ENCODE measurements at regions not wholly inside any gene's neighbourhood (a gene's known extent, or its start where the extent isn't known, plus 50 kb on each side); places are given as distances from the start of the nearest gene placed in this dataset.

GRCh38 chr10:9275861-9276260 is 1221.4 kb downstream of the GATA3 start:
- intact Hi-C loops (cut with DNase I), result no loop called here
- no peaks in the 10 kb centered on the region for H3K9me3 ChIP-seq
- H3K4me1 ChIP-seq, result no peaks in the 10 kb centered on the region
- DNase-seq, result no peak
- TF ChIP-seq POLR2A (IDR thresholded peaks at IDR 0.05) (no peak), CTCF (IDR thresholded peaks at IDR 0.05) (no peak)
- 61 to 72% methylated on average over 2 of the region's 2 CpGs for WGBS, 2 donors
- peaks cover 0 to 7% (median 0%) of the 10 kb centered on the region in 4 donors for H3K27me3 ChIP-seq
- H3K27ac ChIP-seq, result no peak overlapping the region
- no peak overlapping the region for H3K4me3 ChIP-seq
- no peaks in the 10 kb centered on the region for H3K36me3 ChIP-seq

GRCh38 chr10:9285690-9286089 is 1231.2 kb downstream of the GATA3 start:
- H3K36me3 ChIP-seq, result no peaks in the 10 kb centered on the region
- no peak for TF ChIP-seq CTCF (IDR thresholded peaks at IDR 0.05)
- TF ChIP-seq POLR2A (IDR thresholded peaks at IDR 0.05), result no peak
- H3K27me3 ChIP-seq, result peaks cover 0 to 5% (median 0%) of the 10 kb centered on the region in 4 donors
- intact Hi-C loops (cut with DNase I), result no loop called here
- H3K4me1 ChIP-seq, result no peaks in the 10 kb centered on the region
- no peak overlapping the region for H3K4me3 ChIP-seq
- H3K27ac ChIP-seq, result no peak overlapping the region
- H3K9me3 ChIP-seq, result no peaks in the 10 kb centered on the region
- WGBS, 2 donors, result 62 to 65% methylated on average over 7 of the region's 7 CpGs
- no peak for DNase-seq

- H3K27ac ChIP-seq, result no peak overlapping the region
- DNase-seq, result no peak
- no peaks in the 10 kb centered on the region for H3K36me3 ChIP-seq
- TF ChIP-seq CTCF (IDR thresholded peaks at IDR 0.05) (no peak), POLR2A (IDR thresholded peaks at IDR 0.05) (no peak)
- 67 to 85% methylated on average over 1 of the region's 1 CpG for WGBS, 2 donors
- no peaks in the 10 kb centered on the region for H3K9me3 ChIP-seq
- no peaks in the 10 kb centered on the region for H3K27me3 ChIP-seq
- H3K4me1 ChIP-seq, result no peaks in the 10 kb centered on the region
- no peak overlapping the region for H3K4me3 ChIP-seq
- intact Hi-C loops (cut with DNase I), result no loop called here
Measured at GRCh38 chr10:9289811-9290210, 1235.3 kb downstream of the GATA3 start.

- intact Hi-C loops (cut with DNase I), result no loop called here
- Histone ChIP-seq H3K27ac (no peak overlapping the region), H3K27me3 (no peaks in the 10 kb centered on the region), H3K4me1 (no peaks in the 10 kb centered on the region), H3K9me3 (no peaks in the 10 kb centered on the region), H3K4me3 (no peak overlapping the region), H3K36me3 (no peaks in the 10 kb centered on the region)
- no peak for TF ChIP-seq CTCF (IDR thresholded peaks at IDR 0.05)
- TF ChIP-seq POLR2A (IDR thresholded peaks at IDR 0.05), result no peak
- DNase-seq, result no peak
- 22 to 42% methylated on average over 1 of the region's 1 CpG for WGBS, 2 donors
Measured at GRCh38 chr10:9291081-9291480, 1236.6 kb downstream of the GATA3 start.

GRCh38 chr10:9294132-9294663 is 1239.7 kb downstream of the GATA3 start:
- peaks cover 0 to 4% (median 0%) of the 10 kb centered on the region in 4 donors for H3K27me3 ChIP-seq
- TF ChIP-seq CTCF (IDR thresholded peaks at IDR 0.05), result no peak
- TF ChIP-seq POLR2A (IDR thresholded peaks at IDR 0.05), result no peak
- no peak overlapping the region for H3K4me3 ChIP-seq
- DNase-seq, result no peak
- H3K27ac ChIP-seq, result no peak overlapping the region
- WGBS, 2 donors, result 24 to 37% methylated on average over 4 of the region's 4 CpGs
- H3K4me1 ChIP-seq, result no peaks in the 10 kb centered on the region
- H3K36me3 ChIP-seq, result no peaks in the 10 kb centered on the region
- intact Hi-C loops (cut with DNase I), result no loop called here
- no peaks in the 10 kb centered on the region for H3K9me3 ChIP-seq

All from esophagus squamous epithelium (tissue), 5 donors.